ENCODE measurements at regions not wholly inside any gene's neighbourhood (a gene's known extent, or its start where the extent isn't known, plus 50 kb on each side); places are given as distances from the start of the nearest gene placed in this dataset.

DNA sequence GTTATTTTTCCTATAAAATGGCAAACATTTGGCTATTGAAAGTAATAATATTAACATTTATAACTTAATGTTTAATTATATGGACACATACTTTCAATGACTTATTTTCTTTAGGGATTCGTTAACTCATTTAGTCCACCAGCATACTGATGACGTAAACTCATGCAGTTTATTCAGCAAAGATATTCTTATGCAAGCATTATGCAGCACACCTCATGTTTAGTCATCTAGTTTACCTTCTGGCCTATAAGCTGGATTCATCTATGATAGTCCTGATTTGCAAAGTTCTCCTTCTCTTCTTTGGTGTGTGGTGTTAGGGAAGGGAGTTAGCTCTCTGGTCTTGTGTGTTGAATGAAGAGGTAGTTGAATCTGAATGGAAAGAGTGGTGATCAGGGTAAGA lies 60.0 kb downstream of the OR2J2 start:
- TF ChIP-seq, protein P1, sequence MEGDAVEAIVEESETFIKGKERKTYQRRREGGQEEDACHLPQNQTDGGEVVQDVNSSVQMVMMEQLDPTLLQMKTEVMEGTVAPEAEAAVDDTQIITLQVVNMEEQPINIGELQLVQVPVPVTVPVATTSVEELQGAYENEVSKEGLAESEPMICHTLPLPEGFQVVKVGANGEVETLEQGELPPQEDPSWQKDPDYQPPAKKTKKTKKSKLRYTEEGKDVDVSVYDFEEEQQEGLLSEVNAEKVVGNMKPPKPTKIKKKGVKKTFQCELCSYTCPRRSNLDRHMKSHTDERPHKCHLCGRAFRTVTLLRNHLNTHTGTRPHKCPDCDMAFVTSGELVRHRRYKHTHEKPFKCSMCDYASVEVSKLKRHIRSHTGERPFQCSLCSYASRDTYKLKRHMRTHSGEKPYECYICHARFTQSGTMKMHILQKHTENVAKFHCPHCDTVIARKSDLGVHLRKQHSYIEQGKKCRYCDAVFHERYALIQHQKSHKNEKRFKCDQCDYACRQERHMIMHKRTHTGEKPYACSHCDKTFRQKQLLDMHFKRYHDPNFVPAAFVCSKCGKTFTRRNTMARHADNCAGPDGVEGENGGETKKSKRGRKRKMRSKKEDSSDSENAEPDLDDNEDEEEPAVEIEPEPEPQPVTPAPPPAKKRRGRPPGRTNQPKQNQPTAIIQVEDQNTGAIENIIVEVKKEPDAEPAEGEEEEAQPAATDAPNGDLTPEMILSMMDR (IDR thresholded peaks at IDR 0.05), result no peak
- TF ChIP-seq EZH2 (IDR thresholded peaks at IDR 0.05), result no peak
- no peak for TF ChIP-seq EZH2phosphoT487 (IDR thresholded peaks at IDR 0.05)
